ENCODE measurements at regions not wholly inside any gene's neighbourhood (a gene's known extent, or its start where the extent isn't known, plus 50 kb on each side); places are given as distances from the start of the nearest gene placed in this dataset.

GRCh38 chr5:112630246-112631009 lies 107.3 kb upstream of the APC start:
- Mint-ChIP-seq H3K9me3 (ENCODE audit: low read depth) (peaks cover 10% of the 10 kb centered on the region), H3K4me3 (ENCODE audit: unreplicated experiment) (no peak overlapping the region), H3K27me3 (ENCODE audit: low read depth) (peaks cover 15% of the 10 kb centered on the region), H3K27ac (ENCODE audit: unreplicated experiment) (no peak overlapping the region), H3K4me1 (ENCODE audit: low read depth) (no peaks in the 10 kb centered on the region), H3K36me3 (ENCODE audit: low read depth) (no peaks in the 10 kb centered on the region)
- DNase-seq (ENCODE audit: low spot score) = no peak
- TF ChIP-seq CTCF (IDR thresholded peaks at IDR 0.05) = no peak

DNA sequence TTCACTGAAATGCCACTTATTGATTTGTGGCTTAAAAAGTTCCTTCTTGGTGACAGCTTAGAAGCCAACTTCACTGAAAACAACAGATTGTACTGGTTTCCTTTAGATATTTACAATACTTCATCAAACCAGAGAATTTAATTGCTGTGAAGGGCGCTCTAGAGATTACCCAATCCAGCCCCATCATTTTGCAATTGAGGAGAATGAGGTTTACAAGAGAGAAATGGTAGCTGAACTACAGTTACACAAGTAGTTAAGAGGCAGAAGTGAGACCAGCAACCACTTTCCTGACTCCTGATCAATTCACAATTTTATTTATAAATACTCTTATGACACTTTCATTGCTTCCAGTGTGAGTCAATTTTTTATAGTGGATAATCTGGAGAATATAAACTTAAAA lies 103.5 kb upstream of the APC start:
- Mint-ChIP-seq H3K4me3 (ENCODE audit: unreplicated experiment) (no peak overlapping the region), H3K4me1 (ENCODE audit: low read depth) (peaks cover 4% of the 10 kb centered on the region), H3K27ac (ENCODE audit: unreplicated experiment) (no peak overlapping the region), H3K27me3 (ENCODE audit: low read depth) (peaks cover 7% of the 10 kb centered on the region), H3K36me3 (ENCODE audit: low read depth) (no peaks in the 10 kb centered on the region), H3K9me3 (ENCODE audit: low read depth) (peaks cover 10% of the 10 kb centered on the region)
- TF ChIP-seq CTCF (IDR thresholded peaks at IDR 0.05) = no peak
- no peak for DNase-seq (ENCODE audit: low spot score)

- peaks cover 4% of the 10 kb centered on the region for H3K4me1 Mint-ChIP-seq (ENCODE audit: low read depth)
- no peak overlapping the region for H3K4me3 Mint-ChIP-seq (ENCODE audit: unreplicated experiment)
- H3K27me3 Mint-ChIP-seq (ENCODE audit: low read depth) = peaks cover 5% of the 10 kb centered on the region
- no peak overlapping the region for H3K27ac Mint-ChIP-seq (ENCODE audit: unreplicated experiment)
- H3K9me3 Mint-ChIP-seq (ENCODE audit: low read depth) = peaks cover 10% of the 10 kb centered on the region
- DNase-seq (ENCODE audit: low spot score) = no peak
- no peaks in the 10 kb centered on the region for H3K36me3 Mint-ChIP-seq (ENCODE audit: low read depth)
- no peak for TF ChIP-seq CTCF (IDR thresholded peaks at IDR 0.05)
Observed at GRCh38 chr5:112634796-112635195, 102.9 kb upstream of the APC start.

DNA sequence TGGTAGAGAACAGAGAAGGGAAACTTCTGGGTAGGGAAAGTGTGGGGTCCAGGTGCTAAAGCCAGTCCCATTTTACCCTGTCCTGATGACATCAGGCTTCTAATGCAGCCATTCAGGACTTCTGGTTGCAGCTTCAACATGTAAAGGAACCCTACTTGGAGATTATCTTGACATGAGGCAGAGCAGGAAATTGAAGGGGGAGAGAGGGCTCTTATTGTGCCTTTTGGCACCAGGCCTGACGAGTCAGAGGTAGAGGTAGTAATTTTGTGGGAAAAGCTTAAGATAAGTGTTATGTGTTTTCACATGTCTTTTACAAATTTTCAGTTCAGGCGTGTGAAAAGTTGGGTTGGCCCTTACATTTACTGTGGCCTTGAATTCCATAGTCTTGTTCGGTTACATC lies 102.4 kb upstream of the APC start:
- no peak for DNase-seq (ENCODE audit: low spot score)
- TF ChIP-seq CTCF (IDR thresholded peaks at IDR 0.05) = no peak
- H3K27me3 Mint-ChIP-seq (ENCODE audit: low read depth) = peaks cover 3% of the 10 kb centered on the region
- peaks cover 10% of the 10 kb centered on the region for H3K9me3 Mint-ChIP-seq (ENCODE audit: low read depth)
- no peaks in the 10 kb centered on the region for H3K36me3 Mint-ChIP-seq (ENCODE audit: low read depth)
- H3K4me1 Mint-ChIP-seq (ENCODE audit: low read depth) = peaks cover 8% of the 10 kb centered on the region
- H3K4me3 Mint-ChIP-seq (ENCODE audit: unreplicated experiment) = no peak overlapping the region
- no peak overlapping the region for H3K27ac Mint-ChIP-seq (ENCODE audit: unreplicated experiment)

- no peaks in the 10 kb centered on the region for H3K36me3 Mint-ChIP-seq (ENCODE audit: low read depth)
- peaks cover 16% of the 10 kb centered on the region for H3K4me1 Mint-ChIP-seq (ENCODE audit: low read depth)
- DNase-seq (ENCODE audit: low spot score) = no peak
- no peak overlapping the region for H3K4me3 Mint-ChIP-seq (ENCODE audit: unreplicated experiment)
- H3K27ac Mint-ChIP-seq (ENCODE audit: unreplicated experiment) = no peak overlapping the region
- H3K9me3 Mint-ChIP-seq (ENCODE audit: low read depth) = peaks cover 10% of the 10 kb centered on the region
- no peak for TF ChIP-seq CTCF (IDR thresholded peaks at IDR 0.05)
- peaks cover under 1% of the 10 kb centered on the region for H3K27me3 Mint-ChIP-seq (ENCODE audit: low read depth)
Observed at GRCh38 chr5:112635771-112636731, 101.6 kb upstream of the APC start.
